Caco-2 (cell line): ENCODE measurements at regions not wholly inside any gene's neighbourhood (a gene's known extent, or its start where the extent isn't known, plus 50 kb on each side); places are given as distances from the start of the nearest gene placed in this dataset.

ENCODE experiments used
- BruUV-seq: library from RNA; stranded (reverse); fragments of 400-500 nt; replicated peaks from 2 replicates; lab custom pipeline; 2021; lab: Mats Ljungman, UMichigan
- CTCF ChIA-PET: fragments of 300-600 bp; sonication (Branson Sonifier 250); formaldehyde crosslinking; loops from one replicate; lab custom pipeline; 2022; ENCODE audit warnings: antibody characterized with exemption; lab: Charles Lee
- POLR2A ChIA-PET: fragments of 300-600 bp; sonication (Branson Sonifier 250); formaldehyde crosslinking; loops from one replicate; lab custom pipeline; 2022; ENCODE audit warnings: antibody characterized with exemption; lab: Charles Lee
- DNase-seq, 2 experiments: peaks; one replicate each; pipeline versions ENCODE4 v3.0.0 to v3.0.0-alpha.2; 2020 to 2022
- H3K27me3 ChIP-seq: replicated peaks from 2 replicates; pipeline ENCODE4 v1.6.0; 2011; ENCODE audit warnings: low read length; ENCODE audit not compliant: control insufficient read depth, insufficient read depth
- H3K36me3 ChIP-seq: 2 replicates; pipeline ENCODE4 v1.5.1; 2011; ENCODE audit warnings: low read length; ENCODE audit not compliant: control insufficient read depth, insufficient read depth
- H3K4me1 ChIP-seq: fragments of 250-450 bp; sonication (Bioruptor Pico); 2 replicates; pipeline ENCODE4 v1.5.1; 2020; ENCODE audit warnings: mild to moderate bottlenecking
- H3K4me3 ChIP-seq: 2 replicates; pipeline ENCODE4 v1.5.1; 2011; ENCODE audit warnings: low read depth, mild to moderate bottlenecking, control low read depth, low read length
- H3K9me3 ChIP-seq: fragments of 250-450 bp; sonication (Bioruptor Pico); 2 replicates; pipeline ENCODE4 v1.5.1; 2020; ENCODE audit warnings: mild to moderate bottlenecking, moderate library complexity
- H3K27ac Mint-ChIP-seq: one replicate; pipeline ENCODE4 v1.8.0; 2022; ENCODE audit warnings: mixed read lengths; ENCODE audit not compliant: unreplicated experiment
- H3K27me3 Mint-ChIP-seq: one replicate; pipeline ENCODE4 v1.8.0; 2022; ENCODE audit warnings: mixed read lengths; ENCODE audit not compliant: insufficient read depth, unreplicated experiment
- H3K36me3 Mint-ChIP-seq: one replicate; pipeline ENCODE4 v1.8.0; 2022; ENCODE audit warnings: mild to moderate bottlenecking, mixed read lengths; ENCODE audit not compliant: insufficient read depth, unreplicated experiment
- H3K4me1 Mint-ChIP-seq: one replicate; pipeline ENCODE4 v1.8.0; 2022; ENCODE audit warnings: low read depth, mixed read lengths; ENCODE audit not compliant: unreplicated experiment
- H3K4me3 Mint-ChIP-seq: one replicate; pipeline ENCODE4 v1.8.0; 2022; ENCODE audit warnings: mild to moderate bottlenecking, moderate library complexity, mixed read lengths; ENCODE audit not compliant: unreplicated experiment
- H3K9me3 Mint-ChIP-seq: one replicate; pipeline ENCODE4 v1.8.0; 2022; ENCODE audit warnings: mixed read lengths; ENCODE audit not compliant: unreplicated experiment
- CTCF ChIP-seq, 2 experiments: fragments of 200-600 bp in 1 of 2; IDR thresholded peaks; 1 replicate in 1 of 2; 2 replicates in 1 of 2; pipeline versions ENCODE4 v1.5.1 to v1.8.0; 2011 to 2022; ENCODE audit warnings: antibody characterized with exemption in 1 of 2, control low read depth in 1 of 2, inconsistent platforms in 1 of 2, low read depth in 1 of 2, low read length in 1 of 2, mild to moderate bottlenecking in 1 of 2, moderate library complexity in 1 of 2; ENCODE audit not compliant: insufficient read depth in 1 of 2, severe bottlenecking in 1 of 2, unreplicated experiment in 1 of 2
- intact Hi-C: fragments of 100-400 bp; cut with micrococcal nuclease; formaldehyde crosslinking; loops from one replicate; pipeline ENCODE4 v1.10.0; 2022; ENCODE audit not compliant: unreplicated experiment

- ChIA-PET CTCF (interaction anchor here (0.6 kb wide), 1 partner anchor 366 kb away, joined by 3 read pairs; no protein-coding TSS in a partner anchor), POLR2A (no interaction called here)
- Mint-ChIP-seq H3K36me3 (no peaks in the 10 kb centered on the region), H3K4me3 (no peak overlapping the region), H3K27ac (no peak overlapping the region), H3K27me3 (no peaks in the 10 kb centered on the region), H3K4me1 (no peaks in the 10 kb centered on the region), H3K9me3 (no peaks in the 10 kb centered on the region)
- H3K4me3 ChIP-seq, result no peak overlapping the region
- TF ChIP-seq CTCF (IDR thresholded peaks at IDR 0.05; ENCODE audit: insufficient read depth in 1 of 2, low read depth in 1 of 2, low read length in 1 of 2, severe bottlenecking in 1 of 2, unreplicated experiment in 1 of 2), result no peak
- H3K36me3 ChIP-seq, result no peaks in the 10 kb centered on the region
- H3K27me3 ChIP-seq, result no peaks in the 10 kb centered on the region
- BruUV-seq, result no TSS peak
- no peak for DNase-seq
- no peaks in the 10 kb centered on the region for H3K9me3 ChIP-seq
- intact Hi-C loops, result no loop called here
- 0 out of 2 replicates have a peak, but pooled peaks cover 3% of the 10 kb centered on the region for H3K4me1 ChIP-seq
These were observed 665.9 kb downstream of the SQOR start for GRCh38 chr15:46300716-46301115.

- CTCF ChIA-PET, result no interaction called here
- no peaks in the 10 kb centered on the region for H3K9me3 ChIP-seq
These were observed 666.5 kb downstream of the SQOR start for GRCh38 chr15:46301291-46301690.

DNA sequence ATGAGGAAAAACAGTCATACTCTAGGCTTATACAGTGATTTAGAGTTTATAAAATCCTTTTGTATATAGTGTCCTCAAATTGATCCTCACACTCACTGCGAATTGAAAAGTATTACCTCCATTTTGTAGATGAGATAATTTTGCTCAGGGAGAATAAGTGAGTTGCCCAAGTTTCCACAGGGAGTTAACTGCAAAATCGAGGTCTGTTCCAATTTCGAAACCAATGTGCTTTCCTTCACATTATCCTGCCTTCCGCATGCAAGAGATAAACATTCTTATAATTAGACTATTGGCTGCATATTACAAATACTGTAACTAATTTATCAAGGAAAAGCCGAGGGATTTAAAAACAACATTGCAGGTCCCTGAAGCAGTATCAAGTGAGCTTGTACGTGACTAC lies 667.0 kb downstream of the SQOR start:
- intact Hi-C loops, result no loop called here
- H3K27me3 ChIP-seq, result no peaks in the 10 kb centered on the region
- no TSS peak for BruUV-seq
- Mint-ChIP-seq H3K27me3 (no peaks in the 10 kb centered on the region), H3K36me3 (no peaks in the 10 kb centered on the region), H3K4me1 (no peaks in the 10 kb centered on the region), H3K9me3 (no peaks in the 10 kb centered on the region), H3K4me3 (no peak overlapping the region), H3K27ac (no peak overlapping the region)
- ChIA-PET CTCF (no interaction called here), POLR2A (no interaction called here)
- H3K4me1 ChIP-seq, result 0 out of 2 replicates have a peak, but pooled peaks cover 3% of the 10 kb centered on the region
- H3K36me3 ChIP-seq, result no peaks in the 10 kb centered on the region
- DNase-seq, result no peak
- H3K4me3 ChIP-seq, result no peak overlapping the region
- TF ChIP-seq CTCF (IDR thresholded peaks at IDR 0.05; ENCODE audit: insufficient read depth in 1 of 2, low read depth in 1 of 2, low read length in 1 of 2, severe bottlenecking in 1 of 2, unreplicated experiment in 1 of 2), result no peak
- H3K9me3 ChIP-seq, result no peaks in the 10 kb centered on the region

More at GRCh38 chr15:46301291-46301690, 666.5 kb downstream of the SQOR start:
- Mint-ChIP-seq H3K4me3 (no peak overlapping the region), H3K27me3 (no peaks in the 10 kb centered on the region), H3K9me3 (no peaks in the 10 kb centered on the region), H3K27ac (no peak overlapping the region), H3K4me1 (no peaks in the 10 kb centered on the region), H3K36me3 (no peaks in the 10 kb centered on the region)
- H3K27me3 ChIP-seq, result no peaks in the 10 kb centered on the region
- TF ChIP-seq CTCF (IDR thresholded peaks at IDR 0.05; ENCODE audit: insufficient read depth in 1 of 2, low read depth in 1 of 2, low read length in 1 of 2, severe bottlenecking in 1 of 2, unreplicated experiment in 1 of 2), result no peak
- no peak for DNase-seq
- H3K4me3 ChIP-seq, result no peak overlapping the region
- BruUV-seq, result no TSS peak
- H3K4me1 ChIP-seq, result 0 out of 2 replicates have a peak, but pooled peaks cover 3% of the 10 kb centered on the region
- intact Hi-C loops, result no loop called here
- H3K36me3 ChIP-seq, result no peaks in the 10 kb centered on the region
- POLR2A ChIA-PET, result no interaction called here
